HFFc6 (cell line): ENCODE measurements at regions not wholly inside any gene's neighbourhood (a gene's known extent, or its start where the extent isn't known, plus 50 kb on each side); places are given as distances from the start of the nearest gene placed in this dataset.

Source experiments
- DNase-seq: peaks from one replicate; pipeline ENCODE4 v3.0.0-alpha.2; 2018
- H3K27ac Mint-ChIP-seq: 2 replicates; pipeline ENCODE4 v1.8.0; 2020; ENCODE audit warnings: mild to moderate bottlenecking, mixed read lengths
- H3K27me3 Mint-ChIP-seq: 2 replicates; pipeline ENCODE4 v1.8.0; 2021; ENCODE audit warnings: mild to moderate bottlenecking, moderate library complexity, mixed read lengths; ENCODE audit not compliant: insufficient read depth
- H3K36me3 Mint-ChIP-seq: 2 replicates; pipeline ENCODE4 v1.8.0; 2021; ENCODE audit warnings: low read depth, mixed read lengths
- H3K4me1 Mint-ChIP-seq: 2 replicates; pipeline ENCODE4 v1.8.0; 2020; ENCODE audit warnings: low read depth, mixed read lengths
- H3K4me3 Mint-ChIP-seq: 2 replicates; pipeline ENCODE4 v1.8.0; 2020; ENCODE audit warnings: mild to moderate bottlenecking, moderate library complexity, mixed read lengths
- H3K9me3 Mint-ChIP-seq: 2 replicates; pipeline ENCODE4 v1.8.0; 2020; ENCODE audit warnings: mild to moderate bottlenecking, mixed read lengths
- CTCF ChIP-seq: fragments of 200-600 bp; sonication (generic); IDR thresholded peaks from 2 replicates; pipeline ENCODE4 v1.5.0; 2021; ENCODE audit warnings: antibody characterized with exemption, mild to moderate bottlenecking

DNA sequence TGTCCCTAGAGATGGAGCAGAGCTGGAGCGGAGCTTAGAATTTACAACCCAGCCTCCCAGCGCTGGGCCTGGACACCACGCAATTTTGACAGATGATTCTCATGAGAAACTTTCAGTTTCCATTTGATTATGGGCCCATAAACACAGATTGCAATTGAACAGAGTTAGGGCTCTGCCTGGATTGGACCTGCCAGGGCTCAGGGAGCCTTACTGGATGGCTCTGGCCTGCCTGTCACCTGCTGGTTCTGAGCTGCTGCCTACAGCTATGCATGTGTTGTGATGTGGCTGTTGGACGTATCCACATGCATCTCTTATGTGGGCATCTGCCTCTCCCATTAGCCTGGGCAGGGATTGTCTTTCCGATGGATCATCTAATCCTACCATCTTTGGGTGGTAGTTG, 73.4 kb upstream of the SDK2 start:
- Mint-ChIP-seq H3K4me1 (no peaks in the 10 kb centered on the region), H3K27ac (no peak overlapping the region), H3K9me3 (peaks cover 53% of the 10 kb centered on the region), H3K36me3 (peaks cover 4% of the 10 kb centered on the region; the same call in 1 of the 2 replicates), H3K27me3 (peaks cover 2% of the 10 kb centered on the region), H3K4me3 (no peak overlapping the region)
- TF ChIP-seq CTCF: no peak
- DNase-seq: no peak

- no peak for DNase-seq
- H3K4me3 Mint-ChIP-seq: no peak overlapping the region
- peaks cover 4% of the 10 kb centered on the region for H3K36me3 Mint-ChIP-seq
- TF ChIP-seq CTCF: no peak
- peaks cover 2% of the 10 kb centered on the region for H3K27me3 Mint-ChIP-seq
- H3K4me1 Mint-ChIP-seq: no peaks in the 10 kb centered on the region
- no peak overlapping the region for H3K27ac Mint-ChIP-seq
- H3K9me3 Mint-ChIP-seq: peaks cover 55% of the 10 kb centered on the region
Observed at GRCh38 chr17:73718362-73718761, 74.1 kb upstream of the SDK2 start.

- Mint-ChIP-seq H3K9me3 (peaks cover 58% of the 10 kb centered on the region), H3K4me1 (no peaks in the 10 kb centered on the region), H3K36me3 (peaks cover 4% of the 10 kb centered on the region), H3K4me3 (no peak overlapping the region), H3K27ac (no peak overlapping the region), H3K27me3 (peaks cover 2% of the 10 kb centered on the region)
- no peak for TF ChIP-seq CTCF
- DNase-seq: no peak
Observed at GRCh38 chr17:73718912-73719311, 74.7 kb upstream of the SDK2 start.

GRCh38 chr17:73719588-73720071, 75.4 kb upstream of the SDK2 start:
- Mint-ChIP-seq H3K9me3 (peaks cover 63% of the 10 kb centered on the region), H3K4me1 (no peaks in the 10 kb centered on the region), H3K4me3 (no peak overlapping the region), H3K27ac (no peak overlapping the region), H3K27me3 (peaks cover 2% of the 10 kb centered on the region), H3K36me3 (peaks cover 4% of the 10 kb centered on the region)
- DNase-seq: no peak
- no peak for TF ChIP-seq CTCF

DNA sequence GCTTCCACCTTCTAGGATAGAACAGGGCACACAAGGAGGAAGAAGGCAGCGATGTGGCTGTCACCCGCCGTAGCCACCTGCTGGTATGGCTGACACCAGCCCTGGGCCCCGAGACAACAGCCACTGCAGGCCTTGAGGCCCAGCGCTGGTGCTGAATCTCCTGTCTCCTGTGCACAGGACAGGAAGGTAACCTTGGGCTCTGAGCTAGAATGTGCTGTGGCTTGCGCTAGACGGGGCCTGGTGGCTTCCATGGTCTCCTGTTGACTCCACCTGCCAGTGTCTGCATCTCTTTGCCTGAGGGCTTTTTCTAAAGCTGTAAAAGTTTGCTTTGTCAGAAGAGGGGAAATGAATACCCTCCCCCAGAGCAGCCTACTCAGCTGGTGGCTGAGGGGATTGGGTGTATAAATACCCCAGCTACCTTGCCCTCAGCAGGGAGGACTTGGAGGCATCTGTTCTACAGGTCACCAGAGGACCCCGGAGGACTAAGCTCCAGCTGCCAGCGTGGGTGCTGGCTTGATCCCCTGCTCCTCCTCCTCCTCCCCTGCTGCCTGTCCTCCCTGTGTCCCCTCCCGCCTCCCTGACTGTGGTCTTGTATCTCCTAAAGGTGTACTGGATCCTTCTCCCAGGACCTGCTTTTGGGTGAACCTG, 76.1 kb upstream of the SDK2 start:
- H3K4me1 Mint-ChIP-seq: no peaks in the 10 kb centered on the region
- H3K36me3 Mint-ChIP-seq: peaks cover 4% of the 10 kb centered on the region
- H3K27ac Mint-ChIP-seq: no peak overlapping the region
- no peak overlapping the region for H3K4me3 Mint-ChIP-seq
- H3K9me3 Mint-ChIP-seq: peaks cover 60% of the 10 kb centered on the region
- no peak for DNase-seq
- TF ChIP-seq CTCF: no peak
- peaks cover 2% of the 10 kb centered on the region for H3K27me3 Mint-ChIP-seq
